Neural cell (in vitro differentiated cells): ENCODE measurements at regions not wholly inside any gene's neighbourhood (a gene's known extent, or its start where the extent isn't known, plus 50 kb on each side); places are given as distances from the start of the nearest gene placed in this dataset.

Experiments
- EP300 ChIP-seq: fragments of 450-650 bp; conservative IDR thresholded peaks from 2 replicates; pipeline ENCODE4 v1.6.1; 2014; ENCODE audit warnings: antibody characterized with exemption, mild to moderate bottlenecking, moderate library complexity; ENCODE audit not compliant: poor library complexity, severe bottlenecking
- EZH2 ChIP-seq: fragments of 200-600, 300-800 bp; shearing (Covaris generic), sonication (generic); IDR thresholded peaks from 2 replicates; pipeline ENCODE4 v1.6.1; 2014; ENCODE audit warnings: antibody characterized with exemption, low read length, borderline replicate concordance, mild to moderate bottlenecking; ENCODE audit not compliant: insufficient read depth, poor library complexity, severe bottlenecking
- POLR2AphosphoS5 ChIP-seq: IDR thresholded peaks from 2 replicates; pipeline ENCODE4 v1.6.1; 2012
- TF ChIP-seq, protein P1 (sequence below): fragments of 450-650 bp; IDR thresholded peaks from 2 replicates; pipeline ENCODE4 v1.5.1; 2014; ENCODE audit warnings: antibody characterized with exemption, mild to moderate bottlenecking, moderate library complexity; ENCODE audit not compliant: poor library complexity, severe bottlenecking

- TF ChIP-seq, protein P1, sequence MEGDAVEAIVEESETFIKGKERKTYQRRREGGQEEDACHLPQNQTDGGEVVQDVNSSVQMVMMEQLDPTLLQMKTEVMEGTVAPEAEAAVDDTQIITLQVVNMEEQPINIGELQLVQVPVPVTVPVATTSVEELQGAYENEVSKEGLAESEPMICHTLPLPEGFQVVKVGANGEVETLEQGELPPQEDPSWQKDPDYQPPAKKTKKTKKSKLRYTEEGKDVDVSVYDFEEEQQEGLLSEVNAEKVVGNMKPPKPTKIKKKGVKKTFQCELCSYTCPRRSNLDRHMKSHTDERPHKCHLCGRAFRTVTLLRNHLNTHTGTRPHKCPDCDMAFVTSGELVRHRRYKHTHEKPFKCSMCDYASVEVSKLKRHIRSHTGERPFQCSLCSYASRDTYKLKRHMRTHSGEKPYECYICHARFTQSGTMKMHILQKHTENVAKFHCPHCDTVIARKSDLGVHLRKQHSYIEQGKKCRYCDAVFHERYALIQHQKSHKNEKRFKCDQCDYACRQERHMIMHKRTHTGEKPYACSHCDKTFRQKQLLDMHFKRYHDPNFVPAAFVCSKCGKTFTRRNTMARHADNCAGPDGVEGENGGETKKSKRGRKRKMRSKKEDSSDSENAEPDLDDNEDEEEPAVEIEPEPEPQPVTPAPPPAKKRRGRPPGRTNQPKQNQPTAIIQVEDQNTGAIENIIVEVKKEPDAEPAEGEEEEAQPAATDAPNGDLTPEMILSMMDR, result no peak
- TF ChIP-seq POLR2AphosphoS5 (no peak), EZH2 (no peak), EP300 (no peak)
Measured at GRCh38 chrX:88830111-88830510, 83.1 kb downstream of the CPXCR1 start.
